ENCODE measurements at regions not wholly inside any gene's neighbourhood (a gene's known extent, or its start where the extent isn't known, plus 50 kb on each side); places are given as distances from the start of the nearest gene placed in this dataset.

DNA sequence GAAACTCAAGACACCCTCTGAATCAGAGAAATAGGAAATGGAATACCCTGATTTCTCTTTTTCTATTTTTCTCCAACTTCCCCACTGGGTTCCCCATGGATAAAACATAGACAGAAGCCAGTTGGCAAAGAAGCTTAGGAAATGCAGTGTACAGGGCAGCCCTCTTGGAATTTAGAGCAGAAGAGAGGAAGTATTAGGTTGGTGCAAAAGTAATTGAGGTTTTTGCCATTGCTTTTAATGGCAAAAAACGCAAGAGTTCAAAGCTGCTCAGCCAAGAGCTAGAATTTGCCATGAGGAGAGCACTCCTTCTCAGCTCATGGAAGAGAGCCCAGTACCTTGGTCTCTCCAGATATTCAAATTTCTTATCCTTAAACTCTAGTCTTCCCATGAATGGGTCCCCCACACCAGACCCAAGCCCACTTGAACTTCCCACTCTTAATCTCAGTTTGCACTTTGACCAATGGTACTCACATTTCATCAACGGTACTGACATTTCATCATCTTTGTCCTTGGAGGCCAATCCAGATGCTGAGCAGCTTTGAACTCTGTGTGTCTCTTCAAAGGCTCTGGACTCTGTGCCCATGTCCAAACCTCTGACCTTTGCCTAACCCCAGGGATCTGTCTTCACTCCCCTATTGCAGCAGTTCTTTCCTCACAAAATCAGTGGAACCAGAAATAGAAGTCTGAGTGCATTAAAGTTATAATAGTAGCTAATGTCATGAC lies 73.2 kb upstream of the PPP1R3C start:
- Histone ChIP-seq H3K79me1 (ENCODE audit: low read depth in 1 of 2, low read length in 2 of 2) (no peaks in the 10 kb centered on the region), H2BK15ac (ENCODE audit: low read depth, low read length) (no peak overlapping the region), H3K4me2 (ENCODE audit: low read depth, low read length) (no peak overlapping the region), H2BK120ac (ENCODE audit: low read depth, low read length) (no peak overlapping the region), H4K20me1 (ENCODE audit: insufficient read depth, low read length) (no peaks in the 10 kb centered on the region), H3K18ac (ENCODE audit: low read depth, low read length) (no peak overlapping the region), H3K27me3 (ENCODE audit: control insufficient read depth, insufficient read depth, low read length) (peaks cover 14% of the 10 kb centered on the region), H2AFZ (replicated peaks; ENCODE audit: low read length, poor library complexity) (no peak overlapping the region), H4K8ac (ENCODE audit: low read depth in 2 of 2, low read length in 2 of 2) (no peak overlapping the region), H3K4me1 (ENCODE audit: control insufficient read depth, insufficient read depth, low read length) (peaks cover 4% of the 10 kb centered on the region; the same call in 1 of the 2 replicates), H3K56ac (ENCODE audit: extremely low read depth, insufficient read depth, low read length) (no peak overlapping the region), H3K23ac (ENCODE audit: low read depth, low read length) (no peak overlapping the region), H3K9ac (ENCODE audit: low read depth, low read length) (no peak overlapping the region), H3K9me3 (ENCODE audit: control insufficient read depth, insufficient read depth, low read length) (no peaks in the 10 kb centered on the region), H2BK20ac (ENCODE audit: low read depth, low read length) (no peak overlapping the region), H3K4ac (ENCODE audit: low read depth, low read length) (no peak overlapping the region), H3K4me3 (ENCODE audit: insufficient read depth, low read depth, low read length) (no peak overlapping the region), H4K5ac (ENCODE audit: low read depth, low read length) (no peak overlapping the region), H2AK9ac (replicated peaks; ENCODE audit: low read depth, low read length, poor library complexity) (no peak overlapping the region), H3K27ac (ENCODE audit: insufficient read depth, low read length) (no peak overlapping the region), H2AK5ac (ENCODE audit: low read depth, low read length) (no peak overlapping the region), H3K14ac (replicated peaks; ENCODE audit: low read depth, low read length) (no peak overlapping the region), H3K9me1 (ENCODE audit: insufficient read depth, low read length) (no peaks in the 10 kb centered on the region), H2BK5ac (ENCODE audit: low read depth, low read length, poor library complexity, severe bottlenecking) (no peak overlapping the region), H4K91ac (ENCODE audit: insufficient read depth, low read depth, low read length) (no peak overlapping the region), H3K36me3 (ENCODE audit: control insufficient read depth, insufficient read depth, low read length) (no peaks in the 10 kb centered on the region)
- BruUV-seq (replicated peaks), result no TSS peak
- ATAC-seq (ENCODE audit: low read depth), result no peak
- no peak for DNase-seq
- WGBS, 2 experiments (ENCODE audit: extremely low coverage in 2 of 2, insufficient read length in 1 of 2), result 88% methylated on average over 1 of the region's 2 CpGs; no CpG with 5 or more reads in 1 of the 2 experiments
- POLR2A ChIA-PET (ENCODE audit: unreplicated experiment), result no interaction called here
- dilution Hi-C loops (cut with HindIII; ENCODE audit: low sequenced_read_pairs, unreplicated experiment) (no loop called here), in situ Hi-C loops (cut with MboI; ENCODE audit: low sequenced_read_pairs) (no loop called here), intact Hi-C loops (cut with micrococcal nuclease) (no loop called here)
- TF ChIP-seq CEBPB (IDR thresholded peaks at IDR 0.05; ENCODE audit: low read depth, low read length) (no peak), MXI1 (IDR thresholded peaks at IDR 0.05; ENCODE audit: borderline replicate concordance, low read depth, low read length) (no peak), MAFK (IDR thresholded peaks at IDR 0.05; ENCODE audit: low read depth, low read length) (no peak), CHD1 (IDR thresholded peaks at IDR 0.05; ENCODE audit: low read depth, low read length) (no peak), RCOR1 (IDR thresholded peaks at IDR 0.05; ENCODE audit: insufficient replicate concordance, low read length) (no peak), MAZ (IDR thresholded peaks at IDR 0.05; ENCODE audit: borderline replicate concordance, low read depth, low read length) (no peak), RFX5 (IDR thresholded peaks at IDR 0.05; ENCODE audit: low read depth, low read length) (no peak), BHLHE40 (IDR thresholded peaks at IDR 0.05; ENCODE audit: low read depth, low read length) (no peak)
- TF ChIP-seq, protein P1, sequence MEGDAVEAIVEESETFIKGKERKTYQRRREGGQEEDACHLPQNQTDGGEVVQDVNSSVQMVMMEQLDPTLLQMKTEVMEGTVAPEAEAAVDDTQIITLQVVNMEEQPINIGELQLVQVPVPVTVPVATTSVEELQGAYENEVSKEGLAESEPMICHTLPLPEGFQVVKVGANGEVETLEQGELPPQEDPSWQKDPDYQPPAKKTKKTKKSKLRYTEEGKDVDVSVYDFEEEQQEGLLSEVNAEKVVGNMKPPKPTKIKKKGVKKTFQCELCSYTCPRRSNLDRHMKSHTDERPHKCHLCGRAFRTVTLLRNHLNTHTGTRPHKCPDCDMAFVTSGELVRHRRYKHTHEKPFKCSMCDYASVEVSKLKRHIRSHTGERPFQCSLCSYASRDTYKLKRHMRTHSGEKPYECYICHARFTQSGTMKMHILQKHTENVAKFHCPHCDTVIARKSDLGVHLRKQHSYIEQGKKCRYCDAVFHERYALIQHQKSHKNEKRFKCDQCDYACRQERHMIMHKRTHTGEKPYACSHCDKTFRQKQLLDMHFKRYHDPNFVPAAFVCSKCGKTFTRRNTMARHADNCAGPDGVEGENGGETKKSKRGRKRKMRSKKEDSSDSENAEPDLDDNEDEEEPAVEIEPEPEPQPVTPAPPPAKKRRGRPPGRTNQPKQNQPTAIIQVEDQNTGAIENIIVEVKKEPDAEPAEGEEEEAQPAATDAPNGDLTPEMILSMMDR (conservative IDR thresholded peaks at IDR 0.05; ENCODE audit: low read depth, low read length), result no peak
- TF ChIP-seq, protein P2, sequence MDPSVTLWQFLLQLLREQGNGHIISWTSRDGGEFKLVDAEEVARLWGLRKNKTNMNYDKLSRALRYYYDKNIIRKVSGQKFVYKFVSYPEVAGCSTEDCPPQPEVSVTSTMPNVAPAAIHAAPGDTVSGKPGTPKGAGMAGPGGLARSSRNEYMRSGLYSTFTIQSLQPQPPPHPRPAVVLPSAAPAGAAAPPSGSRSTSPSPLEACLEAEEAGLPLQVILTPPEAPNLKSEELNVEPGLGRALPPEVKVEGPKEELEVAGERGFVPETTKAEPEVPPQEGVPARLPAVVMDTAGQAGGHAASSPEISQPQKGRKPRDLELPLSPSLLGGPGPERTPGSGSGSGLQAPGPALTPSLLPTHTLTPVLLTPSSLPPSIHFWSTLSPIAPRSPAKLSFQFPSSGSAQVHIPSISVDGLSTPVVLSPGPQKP (IDR thresholded peaks at IDR 0.05; ENCODE audit: borderline replicate concordance, low read depth, low read length), result no peak
- CTCF ChIA-PET, result no interaction called here

Measured in IMR-90 (cell line).